ENCODE measurements at regions not wholly inside any gene's neighbourhood (a gene's known extent, or its start where the extent isn't known, plus 50 kb on each side); places are given as distances from the start of the nearest gene placed in this dataset.

DNA sequence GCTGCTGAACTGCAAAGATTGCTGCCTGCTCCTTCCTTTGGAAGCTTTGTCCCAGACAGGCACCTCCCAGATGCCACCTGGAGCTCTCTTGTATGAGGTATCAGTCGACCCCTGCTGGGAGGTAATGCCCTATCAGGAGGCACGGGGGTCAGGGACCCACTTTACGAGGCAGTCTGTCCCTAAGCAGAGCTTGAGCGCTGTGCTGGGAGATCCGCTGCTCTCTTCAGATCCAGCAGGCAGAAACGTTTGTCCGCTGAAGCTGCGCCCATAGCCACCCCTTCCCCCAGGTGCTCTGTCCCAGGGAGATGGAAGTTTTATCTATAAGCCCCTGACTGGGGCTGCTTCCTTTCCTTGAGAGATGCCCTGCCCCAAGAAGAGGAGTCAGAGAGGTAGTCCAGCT lies 197.5 kb downstream of the NAF1 start:
- TF ChIP-seq, protein P1, sequence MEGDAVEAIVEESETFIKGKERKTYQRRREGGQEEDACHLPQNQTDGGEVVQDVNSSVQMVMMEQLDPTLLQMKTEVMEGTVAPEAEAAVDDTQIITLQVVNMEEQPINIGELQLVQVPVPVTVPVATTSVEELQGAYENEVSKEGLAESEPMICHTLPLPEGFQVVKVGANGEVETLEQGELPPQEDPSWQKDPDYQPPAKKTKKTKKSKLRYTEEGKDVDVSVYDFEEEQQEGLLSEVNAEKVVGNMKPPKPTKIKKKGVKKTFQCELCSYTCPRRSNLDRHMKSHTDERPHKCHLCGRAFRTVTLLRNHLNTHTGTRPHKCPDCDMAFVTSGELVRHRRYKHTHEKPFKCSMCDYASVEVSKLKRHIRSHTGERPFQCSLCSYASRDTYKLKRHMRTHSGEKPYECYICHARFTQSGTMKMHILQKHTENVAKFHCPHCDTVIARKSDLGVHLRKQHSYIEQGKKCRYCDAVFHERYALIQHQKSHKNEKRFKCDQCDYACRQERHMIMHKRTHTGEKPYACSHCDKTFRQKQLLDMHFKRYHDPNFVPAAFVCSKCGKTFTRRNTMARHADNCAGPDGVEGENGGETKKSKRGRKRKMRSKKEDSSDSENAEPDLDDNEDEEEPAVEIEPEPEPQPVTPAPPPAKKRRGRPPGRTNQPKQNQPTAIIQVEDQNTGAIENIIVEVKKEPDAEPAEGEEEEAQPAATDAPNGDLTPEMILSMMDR (conservative IDR thresholded peaks at IDR 0.05 in 1 of 2, IDR thresholded peaks at IDR 0.05 in 1 of 2; ENCODE audit: extremely low read depth in 1 of 2, insufficient read depth in 1 of 2, low read depth in 1 of 2, low read length in 2 of 2): no peak
- TF ChIP-seq EZH2 (IDR thresholded peaks at IDR 0.05; ENCODE audit: borderline replicate concordance, low read length): no peak
